GM18511 (cell line): ENCODE measurements at regions not wholly inside any gene's neighbourhood (a gene's known extent, or its start where the extent isn't known, plus 50 kb on each side); places are given as distances from the start of the nearest gene placed in this dataset.
A peak's percentile ranks its signal among the peaks of the same experiment; 100 is the strongest.
"Not testable (repeated sequence)": the region's sequence is repeated elsewhere in the genome, so short reads cannot be mapped to it uniquely, and the experiment has no call there.

Experiments used
- ATAC-seq: cut with Tn5 transposase; IDR thresholded peaks from one replicate; pipeline ENCODE4 v1.9.1; 2021; ENCODE audit warnings: mild to moderate bottlenecking, moderate library complexity; ENCODE audit not compliant: unreplicated experiment

DNA sequence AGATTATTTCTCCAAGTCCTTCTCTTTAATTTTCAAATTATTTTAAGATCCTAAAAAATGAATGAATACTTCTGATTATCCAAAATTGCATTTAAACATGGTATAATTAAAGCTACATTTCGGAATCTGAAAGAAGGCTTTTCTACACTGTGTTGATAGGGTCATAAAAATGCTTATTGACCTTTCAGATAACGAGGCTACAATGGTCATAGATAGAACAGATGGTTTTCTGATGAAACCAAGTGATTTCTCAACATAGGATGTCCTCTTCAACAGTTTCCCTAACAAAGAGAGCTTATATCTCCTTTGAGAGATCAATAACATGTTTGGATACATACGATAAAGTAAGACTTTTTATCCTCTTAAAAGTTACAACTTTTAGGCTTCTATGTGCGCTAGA, 201.1 kb downstream of the PTH2R start:
- no peak for ATAC-seq

DNA sequence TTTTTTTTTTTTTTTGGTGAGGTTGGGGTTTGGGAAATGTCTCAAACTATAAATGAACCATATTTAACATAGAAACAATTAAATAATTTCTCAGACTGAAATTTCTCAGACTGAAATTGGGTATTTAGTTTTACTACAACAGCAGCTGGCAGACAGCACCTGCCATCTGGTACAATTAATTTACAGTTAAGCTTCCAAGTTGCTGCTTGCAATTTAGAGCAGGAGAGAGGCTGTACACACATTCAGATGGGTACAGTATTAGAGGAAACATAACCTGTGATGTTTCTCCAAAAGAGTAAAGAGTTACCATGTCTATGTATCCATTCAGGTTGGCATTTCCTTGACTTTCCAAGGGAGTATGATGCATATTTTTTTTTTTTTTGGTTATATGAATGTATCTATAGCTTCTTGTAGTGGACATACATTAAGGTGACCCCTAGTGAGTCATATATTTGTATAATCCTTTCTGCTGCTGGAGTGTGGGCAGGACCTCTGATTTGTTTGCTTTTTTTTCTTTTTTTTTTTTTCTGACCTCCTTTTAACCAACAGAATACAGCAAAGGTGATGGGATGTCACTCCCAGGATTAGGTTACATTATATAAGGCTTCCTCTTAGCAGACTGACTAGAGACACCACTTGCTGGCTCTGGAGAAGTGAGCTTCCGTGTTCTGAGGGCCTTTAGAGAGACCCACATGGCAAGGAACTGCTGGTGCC, 201.7 kb downstream of the PTH2R start:
- no peak for ATAC-seq

DNA sequence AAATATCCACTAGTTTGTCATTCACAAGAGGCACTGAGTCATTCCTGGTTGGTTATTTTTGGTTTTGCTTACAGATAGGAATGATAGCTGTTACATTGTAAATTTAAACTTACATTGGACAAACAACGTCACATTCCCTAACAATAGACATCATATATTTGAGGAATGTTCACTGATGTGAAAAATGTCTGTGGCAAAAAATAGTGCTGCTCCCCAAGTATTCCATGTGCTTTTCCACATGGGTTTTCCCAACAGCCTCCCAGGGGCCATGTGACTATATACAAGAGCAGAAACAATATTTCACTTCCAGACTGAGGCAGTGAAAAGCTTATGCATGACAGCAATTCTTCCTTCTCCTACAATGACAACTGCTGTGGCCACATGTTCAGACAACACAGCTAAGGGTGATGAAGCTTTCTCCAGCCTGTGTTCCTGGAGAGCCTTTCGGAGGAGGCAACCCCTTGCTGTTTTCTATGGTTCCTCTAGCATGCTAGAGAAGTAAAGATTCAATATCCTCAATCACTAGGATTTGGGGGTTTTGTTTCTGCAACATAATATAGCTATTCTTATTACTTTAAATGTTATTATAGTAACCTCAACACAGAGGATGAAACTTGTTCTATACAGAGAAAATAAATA, 202.7 kb downstream of the PTH2R start:
- ATAC-seq = no peak

DNA sequence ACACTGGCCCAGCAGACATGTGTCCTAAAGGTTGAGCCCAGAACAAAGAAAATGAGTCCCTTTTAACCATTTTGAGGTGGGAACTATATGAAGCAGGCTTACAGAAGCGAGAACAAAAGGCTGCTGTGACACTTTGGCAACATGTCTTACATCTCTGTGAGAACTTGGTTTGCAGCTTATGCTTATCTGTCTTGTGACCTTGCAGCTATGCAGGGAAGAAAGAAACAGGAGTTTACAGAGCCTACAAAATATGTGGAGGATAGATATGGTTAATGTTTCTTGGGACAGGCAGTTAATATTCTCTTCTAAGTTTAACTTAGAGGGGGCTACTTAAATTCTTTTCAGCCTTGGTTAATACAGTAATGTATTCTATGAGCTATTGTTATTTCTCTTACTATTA, 209.1 kb downstream of the PTH2R start:
- not testable (repeated sequence) for ATAC-seq

DNA sequence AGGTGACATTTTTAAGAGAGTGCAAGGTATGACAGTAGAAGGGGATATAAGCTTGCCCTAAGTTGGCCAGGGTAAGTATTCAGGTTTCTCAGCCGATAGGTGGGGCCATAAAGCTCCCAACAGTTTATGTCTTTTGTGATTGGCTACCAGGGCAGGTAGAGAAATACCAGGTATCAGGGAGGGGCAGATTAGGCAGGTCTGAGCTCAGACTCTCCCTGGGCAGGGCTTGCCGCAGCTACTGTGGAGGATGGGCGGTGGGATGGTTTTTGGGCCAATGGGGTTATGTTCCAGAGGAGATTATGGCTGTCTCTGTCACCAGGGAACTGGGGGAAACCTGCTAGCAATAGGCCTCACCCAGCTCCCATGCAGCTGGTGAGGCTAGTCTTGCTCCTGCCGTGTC, 211.6 kb downstream of the PTH2R start:
- no peak for ATAC-seq

DNA sequence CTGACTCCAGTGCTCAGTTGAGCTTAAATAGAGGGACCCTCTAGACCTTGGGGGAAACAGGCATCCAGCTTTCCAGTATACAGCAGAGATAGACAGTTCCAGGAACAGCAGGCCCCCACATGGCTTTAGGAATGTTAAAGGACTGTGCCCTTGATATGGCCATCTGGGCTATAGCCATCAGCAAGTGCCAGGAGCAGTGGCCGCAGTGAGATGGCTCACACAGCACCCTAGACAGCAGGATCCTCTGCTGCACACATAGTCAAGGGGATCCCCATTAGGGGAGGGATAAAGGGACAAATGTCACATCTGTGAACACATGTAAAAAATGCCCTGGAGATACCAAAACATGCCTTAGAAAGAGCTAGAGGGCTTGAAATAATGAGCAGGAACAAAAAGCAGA, 213.4 kb downstream of the PTH2R start:
- ATAC-seq = no peak

DNA sequence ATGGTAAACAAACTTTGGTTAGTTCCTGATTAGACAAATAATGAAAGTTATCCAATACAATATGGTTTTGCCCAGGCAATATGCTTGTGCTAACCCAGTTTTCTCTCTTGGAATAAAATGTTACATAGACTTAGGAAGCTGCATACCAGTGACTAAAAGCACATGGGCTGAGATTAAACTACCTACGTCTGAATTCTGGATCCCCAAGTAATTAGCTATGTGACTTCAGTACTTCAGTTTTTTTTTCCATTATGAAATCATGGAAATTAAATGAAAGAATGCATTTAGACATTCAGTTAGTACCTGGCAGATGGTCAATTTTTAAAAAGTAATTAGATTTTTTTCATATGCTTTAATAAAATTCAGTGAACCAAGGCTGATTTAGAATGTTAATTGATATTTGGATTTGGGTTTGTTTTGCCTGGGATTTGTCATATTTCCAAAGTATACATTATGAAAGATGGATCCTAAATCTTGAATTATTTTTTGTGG, 213.9 kb downstream of the PTH2R start:
- ATAC-seq = no peak

DNA sequence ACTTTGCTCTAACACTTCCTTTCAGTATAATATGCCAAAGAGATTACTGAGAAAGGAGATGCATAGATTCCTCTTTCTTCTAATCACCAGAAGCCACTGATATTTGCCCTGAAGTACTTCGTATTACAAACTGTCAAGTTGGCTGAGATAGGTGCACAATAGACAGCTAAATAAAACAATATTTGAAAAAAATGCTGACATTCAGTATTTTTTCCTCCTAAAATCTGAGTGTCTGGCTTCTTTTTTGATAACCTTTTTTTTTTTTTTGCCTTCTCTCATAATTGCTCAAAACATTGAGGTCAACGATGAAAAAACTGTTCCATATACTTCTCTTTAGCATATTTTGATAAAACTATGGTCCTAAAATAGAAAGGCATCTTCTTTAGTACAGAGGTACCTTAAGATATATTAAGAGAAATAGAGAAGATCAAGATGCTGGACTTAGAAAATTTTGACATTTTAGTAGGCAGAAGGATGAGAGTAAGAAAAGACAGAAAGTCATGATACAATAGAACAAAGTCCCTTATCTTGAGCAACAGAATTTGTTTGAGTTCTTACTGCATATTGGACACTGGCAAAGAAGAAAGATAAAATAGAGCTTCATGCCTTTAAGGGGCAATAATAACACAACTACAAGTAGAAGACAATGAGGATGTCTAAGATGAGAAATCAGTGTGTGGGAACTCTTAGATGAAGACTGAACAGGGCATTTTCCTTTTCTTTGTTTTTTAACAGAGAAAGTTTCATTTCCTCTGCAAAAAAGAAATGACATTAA, 220.7 kb downstream of the PTH2R start:
- no peak for ATAC-seq

DNA sequence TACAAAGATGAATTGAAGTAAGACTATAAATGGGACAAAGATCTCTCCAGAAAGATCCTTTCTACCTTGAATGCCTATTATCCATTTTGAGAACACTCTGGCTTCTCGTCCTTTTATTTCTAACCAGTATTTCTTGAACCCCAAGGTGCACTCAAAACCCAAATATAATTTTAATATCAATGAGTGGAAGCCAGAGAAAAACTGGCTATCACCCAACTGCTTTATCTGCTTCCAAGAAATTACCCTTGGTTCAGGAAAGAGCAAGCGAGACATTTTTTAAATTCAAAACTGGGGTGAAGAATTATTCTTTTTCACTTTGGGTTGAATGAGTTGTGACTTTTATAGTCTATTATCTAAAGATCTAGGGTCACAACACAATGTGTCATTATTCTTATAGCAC, 221.3 kb downstream of the PTH2R start:
- ATAC-seq = no peak

DNA sequence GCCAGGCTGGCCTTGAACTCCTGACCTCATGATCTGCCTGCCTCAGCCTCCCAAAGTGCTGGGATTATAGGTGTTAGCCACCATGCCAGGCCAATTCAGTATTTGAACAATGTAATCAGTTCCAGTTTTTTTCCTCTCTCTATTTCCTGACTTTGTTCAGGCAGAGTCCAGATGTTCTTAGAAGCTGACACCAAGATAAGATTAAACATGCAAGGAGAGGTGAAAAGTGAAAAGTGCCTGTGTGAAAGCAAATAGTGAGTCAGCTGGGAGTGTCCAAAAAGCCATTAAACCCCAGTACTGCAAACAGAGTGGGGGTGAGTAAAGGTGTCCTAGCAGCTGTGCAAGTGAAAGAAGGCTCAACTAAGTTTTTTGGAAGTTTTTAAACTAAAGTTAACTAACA, 231.5 kb downstream of the PTH2R start:
- ATAC-seq = peak; percentile 73

DNA sequence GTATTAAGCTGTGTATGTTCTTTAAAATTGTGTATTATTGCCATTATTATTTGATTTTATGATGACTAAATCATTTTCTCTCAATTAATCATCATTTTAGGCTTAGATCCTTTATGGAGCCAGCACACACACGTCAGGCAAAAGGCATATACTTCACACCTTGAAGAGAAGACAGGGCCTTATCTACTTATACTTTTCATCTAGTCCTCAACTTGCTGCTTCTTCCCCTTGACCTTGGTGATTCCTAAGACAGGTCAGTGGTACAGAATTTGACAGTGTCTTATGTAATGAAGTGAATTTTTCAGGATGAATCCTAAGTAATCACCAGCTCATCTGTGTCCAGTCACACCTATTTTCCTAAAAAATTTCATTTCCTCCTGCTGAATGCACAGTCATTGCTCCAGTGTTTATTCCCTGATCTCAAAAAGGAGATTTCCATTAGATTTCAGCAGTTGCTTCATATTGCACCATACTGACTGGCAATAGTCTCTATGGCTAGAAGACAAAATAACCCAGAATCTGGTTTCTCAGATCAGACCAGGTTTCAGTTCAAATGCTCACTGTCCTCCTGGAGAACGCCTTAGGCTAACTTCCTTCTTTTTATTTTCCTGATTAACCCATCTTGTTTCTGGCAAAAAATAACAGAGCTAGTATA, 235.7 kb downstream of the PTH2R start:
- ATAC-seq = no peak

DNA sequence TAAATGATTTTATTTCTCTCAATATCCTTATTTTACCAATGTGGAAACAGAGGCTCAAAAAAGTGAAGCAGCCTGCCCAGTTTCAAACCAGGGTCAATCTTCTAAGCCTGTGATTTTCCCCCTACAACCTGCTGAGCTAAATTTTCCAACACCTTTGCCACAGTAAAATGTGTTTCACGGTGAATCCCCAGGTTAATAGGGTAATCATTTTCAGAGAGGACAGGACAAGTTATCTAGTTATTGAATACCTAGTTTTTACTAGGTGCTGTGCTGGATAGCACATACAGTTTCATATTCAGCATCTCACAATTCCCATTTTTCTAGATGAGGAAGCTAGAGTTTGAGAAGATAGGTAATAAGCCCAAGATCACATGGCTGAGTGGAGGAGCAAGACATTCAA, 236.6 kb downstream of the PTH2R start:
- no peak for ATAC-seq

DNA sequence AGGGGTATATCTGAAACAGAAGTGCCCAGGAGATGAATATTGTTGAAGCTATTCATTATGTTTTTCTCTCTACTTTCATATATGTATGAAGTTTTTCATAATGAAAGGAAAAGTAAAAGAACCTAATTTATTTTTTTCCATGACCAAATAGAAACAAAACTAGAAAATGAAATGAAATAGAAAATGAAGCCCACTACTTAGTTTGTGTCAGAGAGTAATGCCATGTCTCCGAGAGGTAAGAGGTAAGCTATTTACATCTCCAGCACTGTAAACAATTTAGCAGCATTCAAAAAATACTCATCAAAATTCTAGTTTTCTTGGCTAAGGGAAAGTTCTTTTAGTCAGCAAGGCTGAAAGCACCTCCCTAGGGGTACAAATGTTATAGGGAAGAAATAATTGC, 238.6 kb downstream of the PTH2R start:
- ATAC-seq = no peak

DNA sequence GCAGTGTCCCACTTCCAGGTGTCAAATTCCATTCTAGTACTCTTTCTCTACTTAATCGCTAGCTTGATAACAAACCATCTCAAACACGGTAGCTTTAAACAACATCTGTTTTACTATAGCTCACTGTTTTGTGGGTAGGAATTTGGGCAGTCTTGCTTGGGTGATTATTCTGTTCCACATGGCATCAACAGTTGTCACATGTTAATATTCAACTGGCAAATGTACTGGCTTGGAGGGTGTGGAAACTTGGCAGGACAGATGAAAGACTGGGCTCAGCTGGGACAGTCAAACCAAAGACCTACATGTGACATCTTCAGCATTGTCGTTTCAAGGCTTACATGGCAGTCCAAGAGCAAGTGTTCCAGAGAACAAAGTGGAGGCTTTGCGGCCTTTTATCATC, 241.8 kb downstream of the PTH2R start:
- peak; percentile 49 for ATAC-seq

DNA sequence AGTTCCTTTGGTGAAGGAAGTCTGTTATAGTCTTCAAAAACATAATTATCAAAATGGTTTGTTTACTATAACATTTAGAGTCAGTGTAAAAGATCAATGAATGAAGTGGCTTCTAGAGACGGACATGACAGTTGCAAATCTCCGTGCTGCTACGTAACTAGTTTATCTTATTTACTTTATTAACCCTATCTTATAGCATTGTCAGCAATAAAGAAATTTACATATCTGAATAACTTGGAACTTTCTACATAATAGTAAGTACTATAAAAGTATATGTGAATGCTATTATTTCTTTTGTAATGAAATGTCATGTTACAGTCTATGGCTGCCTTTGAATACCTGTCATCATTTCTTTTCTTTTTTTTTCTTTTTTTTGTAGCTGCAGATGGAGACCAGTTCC, 246.8 kb downstream of the PTH2R start:
- no peak for ATAC-seq

DNA sequence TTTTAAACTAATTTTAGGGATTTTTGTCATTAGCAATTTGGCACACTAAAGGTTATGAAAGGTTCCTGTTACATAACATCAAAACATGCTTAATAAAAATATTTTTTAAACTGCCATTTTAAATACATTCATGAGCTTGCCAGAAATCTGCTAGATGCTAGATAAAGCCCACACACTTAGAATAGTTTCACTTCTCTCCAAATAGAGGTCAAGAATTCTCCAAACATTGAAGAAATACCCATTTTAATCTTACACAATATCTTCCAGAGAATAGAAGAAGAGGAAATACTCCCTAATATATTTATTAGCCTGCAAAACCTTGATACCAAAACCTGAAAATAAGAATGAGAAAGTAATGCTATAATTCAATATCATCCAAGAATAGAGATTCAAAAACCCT, 247.5 kb downstream of the PTH2R start:
- no peak for ATAC-seq

DNA sequence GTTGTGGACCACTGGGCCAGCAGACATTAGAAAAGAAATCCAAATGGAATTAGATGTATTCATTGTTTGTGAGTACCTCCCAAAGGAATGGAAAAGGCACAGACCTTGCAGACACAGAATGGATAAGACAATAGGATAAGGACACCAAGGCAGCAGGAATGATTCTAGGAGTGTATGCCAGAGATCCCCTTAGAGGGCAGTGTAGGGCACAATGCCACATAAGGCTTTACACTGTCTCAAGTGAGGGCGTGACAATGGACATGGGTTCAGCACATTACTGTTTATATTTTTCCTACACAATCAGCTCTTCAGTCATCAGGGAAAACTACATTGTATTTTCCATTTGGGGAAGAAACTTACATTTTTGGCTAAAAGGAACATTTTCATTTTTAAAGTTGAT, 250.9 kb downstream of the PTH2R start:
- no peak for ATAC-seq

DNA sequence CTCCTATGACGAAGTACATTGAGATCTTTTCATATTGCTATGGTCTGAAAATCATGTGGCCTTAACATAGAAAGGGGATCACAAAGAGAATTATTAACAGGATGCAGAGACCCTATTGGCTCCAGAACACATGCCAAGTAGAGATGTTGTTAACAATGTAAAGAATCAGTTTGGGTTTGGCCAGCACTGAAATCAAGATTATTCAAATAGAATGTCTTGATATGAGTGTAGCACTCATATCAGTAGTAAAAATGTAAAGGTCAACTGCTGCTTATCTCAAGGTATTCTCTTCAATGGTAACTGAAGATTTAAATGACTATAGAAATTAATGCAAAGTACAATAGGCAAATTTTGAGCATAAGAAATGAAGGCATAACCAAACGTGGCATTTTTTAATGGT, 262.8 kb downstream of the PTH2R start:
- ATAC-seq = peak; percentile 58

DNA sequence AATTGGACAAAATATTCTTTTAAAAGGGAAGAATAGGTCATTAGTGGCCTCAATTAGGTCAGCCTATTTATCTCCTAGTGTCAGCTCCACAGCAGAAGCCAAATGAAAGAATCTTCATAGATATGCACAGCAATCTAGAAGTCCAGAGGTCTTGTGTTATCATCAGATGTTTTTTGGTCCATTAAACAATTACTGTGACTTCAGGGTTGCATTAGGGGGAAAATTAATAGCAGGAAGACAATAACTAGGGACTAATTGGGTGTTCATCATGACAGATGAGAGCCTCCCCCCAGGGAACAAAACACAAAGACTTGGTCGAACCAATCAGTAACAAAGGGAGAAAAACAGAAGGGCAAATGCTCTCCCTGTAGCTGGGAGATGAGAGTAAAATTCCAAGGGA, 264.7 kb downstream of the PTH2R start:
- ATAC-seq = no peak

DNA sequence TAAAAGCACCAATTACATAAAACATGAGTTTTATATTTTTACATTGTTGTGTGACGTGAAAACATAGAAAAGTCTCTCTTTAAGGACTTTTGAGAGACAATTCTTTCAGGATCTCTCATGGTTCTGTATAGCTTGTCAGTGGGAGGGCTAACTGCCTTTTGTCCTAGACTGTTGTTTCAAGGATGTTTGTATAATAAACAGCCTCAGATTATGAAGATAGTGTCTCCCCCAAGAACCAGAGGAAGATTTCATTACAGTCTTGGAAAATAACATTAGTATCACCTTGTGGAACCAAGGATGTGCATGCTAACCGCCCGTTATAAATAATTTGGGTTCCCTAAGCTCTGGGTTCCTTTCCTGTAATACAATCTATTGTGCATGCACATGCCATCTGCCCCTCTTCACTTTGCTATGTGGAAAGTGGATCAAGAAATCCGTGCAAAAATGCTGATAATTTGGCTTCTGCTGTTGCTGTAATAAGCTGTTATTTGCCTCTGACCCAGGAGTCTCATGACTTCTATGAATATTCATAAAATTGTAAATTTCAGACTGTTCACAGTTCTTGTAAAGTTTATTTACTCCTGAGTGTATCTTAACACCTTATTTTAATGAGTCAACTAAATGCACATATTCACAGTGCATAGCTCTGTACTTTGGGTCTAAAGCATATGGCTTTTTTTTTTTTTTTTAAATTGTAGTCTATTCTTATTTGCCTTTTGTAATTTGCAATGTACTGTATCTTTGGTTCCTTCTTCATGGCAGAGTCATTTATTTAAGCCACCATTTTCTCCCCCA, 265.5 kb downstream of the PTH2R start:
- no peak for ATAC-seq

DNA sequence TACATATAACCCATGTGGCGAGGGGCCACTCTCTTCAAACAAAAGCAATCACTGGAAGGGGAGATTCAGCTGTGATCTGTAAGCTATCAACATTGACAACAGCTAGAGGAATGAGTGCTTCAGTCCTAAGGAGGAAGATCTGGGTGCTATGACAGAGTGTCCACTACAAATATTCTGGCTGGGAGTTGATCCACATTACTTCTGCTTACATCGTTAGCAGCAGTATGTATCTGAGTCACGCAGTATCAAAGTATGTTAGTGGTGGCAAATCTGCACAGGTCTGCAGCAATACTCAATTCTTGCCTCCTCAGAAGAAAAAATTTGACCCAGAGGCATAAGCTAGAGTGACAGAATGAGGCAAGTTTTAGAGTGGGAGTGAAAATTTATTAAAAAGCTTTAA, 267.0 kb downstream of the PTH2R start:
- no peak for ATAC-seq
